NCI-H82 treated with DMSO at 0.1 percent for 48 hours (cell line): ENCODE measurements at regions not wholly inside any gene's neighbourhood (a gene's known extent, or its start where the extent isn't known, plus 50 kb on each side); places are given as distances from the start of the nearest gene placed in this dataset.
"Not testable (repeated sequence)": the region's sequence is repeated elsewhere in the genome, so short reads cannot be mapped to it uniquely, and the experiment has no call there.

ENCODE experiments used
- DNase-seq: peaks from one replicate; lab custom pipeline; 2025; ENCODE audit not compliant: unreplicated experiment; lab: John Stamatoyannopoulos, UW

- DNase-seq = no peak
Observed at GRCh38 chr11:93032580-93032979, 63.1 kb downstream of the MTNR1B start.

GRCh38 chr11:93033093-93033492 is 63.6 kb downstream of the MTNR1B start:
- no peak for DNase-seq

- no peak for DNase-seq
Observed at GRCh38 chr11:93034031-93034722, 64.7 kb downstream of the MTNR1B start.

GRCh38 chr11:93034723-93035039 is 65.2 kb downstream of the MTNR1B start:
- DNase-seq = no peak

- DNase-seq = no peak
Observed at GRCh38 chr11:93038521-93038920, 69.1 kb downstream of the MTNR1B start.

GRCh38 chr11:93039531-93040240 is 70.2 kb downstream of the MTNR1B start:
- DNase-seq = no peak

GRCh38 chr11:93041682-93042081 is 72.2 kb downstream of the MTNR1B start:
- no peak for DNase-seq

- DNase-seq = not testable (repeated sequence)
Observed at GRCh38 chr11:93043186-93043585, 73.7 kb downstream of the MTNR1B start.

GRCh38 chr11:93049740-93050139 is 80.3 kb downstream of the MTNR1B start:
- no peak for DNase-seq

- DNase-seq = no peak
Observed at GRCh38 chr11:93051186-93051585, 81.7 kb downstream of the MTNR1B start.

- DNase-seq = no peak
Observed at GRCh38 chr11:93053864-93054263, 84.4 kb downstream of the MTNR1B start.

- no peak for DNase-seq
Observed at GRCh38 chr11:93054279-93054678, 84.8 kb downstream of the MTNR1B start.

GRCh38 chr11:93054881-93055280 is 85.4 kb downstream of the MTNR1B start:
- no peak for DNase-seq

GRCh38 chr11:93059117-93059957 is 89.9 kb downstream of the MTNR1B start:
- DNase-seq = no peak

GRCh38 chr11:93063086-93063485 is 93.6 kb downstream of the MTNR1B start:
- DNase-seq = no peak

- DNase-seq = not testable (repeated sequence)
Observed at GRCh38 chr11:93065074-93065674, 95.7 kb downstream of the MTNR1B start.

- no peak for DNase-seq
Observed at GRCh38 chr11:93067881-93068390, 98.5 kb downstream of the MTNR1B start.

GRCh38 chr11:93072229-93072914 is 102.9 kb downstream of the MTNR1B start:
- DNase-seq = no peak

GRCh38 chr11:93073026-93073425 is 103.6 kb downstream of the MTNR1B start:
- no peak for DNase-seq

GRCh38 chr11:93073508-93074280 is 104.2 kb downstream of the MTNR1B start:
- no peak for DNase-seq
